GM23338 (cell line): ENCODE measurements at regions not wholly inside any gene's neighbourhood (a gene's known extent, or its start where the extent isn't known, plus 50 kb on each side); places are given as distances from the start of the nearest gene placed in this dataset.

ENCODE experiments used
- STAT1 ChIP-seq: IDR thresholded peaks from one replicate; pipeline ENCODE4 v1.6.1; 2016; ENCODE audit warnings: antibody characterized with exemption; ENCODE audit not compliant: unreplicated experiment
- TF ChIP-seq, protein P1 (sequence below), 2 experiments: fragments of 200-600 bp in 1 of 2; sonication (generic) in 1 of 2; conservative IDR thresholded peaks; 2 replicates each; pipeline versions ENCODE4 v1.5.1 to v1.6.1; 2016 to 2017; ENCODE audit warnings: antibody characterized with exemption in 2 of 2, low read depth in 2 of 2, mild to moderate bottlenecking in 2 of 2, moderate library complexity in 1 of 2

DNA sequence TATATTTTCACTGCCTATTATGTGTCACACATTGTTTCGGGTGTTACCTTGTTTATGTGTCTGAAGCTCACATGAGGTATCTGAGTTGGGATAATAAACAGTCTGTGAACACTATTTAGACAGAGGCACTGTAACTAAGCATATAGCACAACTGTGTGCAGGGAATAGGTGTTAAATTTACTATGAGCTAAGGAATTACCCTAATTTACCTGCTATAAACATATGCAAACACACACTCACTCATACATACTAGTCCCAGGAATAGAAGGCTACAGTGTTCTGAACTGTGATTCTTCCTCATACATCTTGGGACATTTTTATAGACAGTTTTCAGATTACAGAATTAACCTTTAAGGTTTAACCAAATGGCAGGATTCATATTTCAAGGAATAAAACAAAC lies 127.6 kb upstream of the SPANXN4 start:
- TF ChIP-seq, protein P1, sequence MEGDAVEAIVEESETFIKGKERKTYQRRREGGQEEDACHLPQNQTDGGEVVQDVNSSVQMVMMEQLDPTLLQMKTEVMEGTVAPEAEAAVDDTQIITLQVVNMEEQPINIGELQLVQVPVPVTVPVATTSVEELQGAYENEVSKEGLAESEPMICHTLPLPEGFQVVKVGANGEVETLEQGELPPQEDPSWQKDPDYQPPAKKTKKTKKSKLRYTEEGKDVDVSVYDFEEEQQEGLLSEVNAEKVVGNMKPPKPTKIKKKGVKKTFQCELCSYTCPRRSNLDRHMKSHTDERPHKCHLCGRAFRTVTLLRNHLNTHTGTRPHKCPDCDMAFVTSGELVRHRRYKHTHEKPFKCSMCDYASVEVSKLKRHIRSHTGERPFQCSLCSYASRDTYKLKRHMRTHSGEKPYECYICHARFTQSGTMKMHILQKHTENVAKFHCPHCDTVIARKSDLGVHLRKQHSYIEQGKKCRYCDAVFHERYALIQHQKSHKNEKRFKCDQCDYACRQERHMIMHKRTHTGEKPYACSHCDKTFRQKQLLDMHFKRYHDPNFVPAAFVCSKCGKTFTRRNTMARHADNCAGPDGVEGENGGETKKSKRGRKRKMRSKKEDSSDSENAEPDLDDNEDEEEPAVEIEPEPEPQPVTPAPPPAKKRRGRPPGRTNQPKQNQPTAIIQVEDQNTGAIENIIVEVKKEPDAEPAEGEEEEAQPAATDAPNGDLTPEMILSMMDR (conservative IDR thresholded peaks at IDR 0.05; ENCODE audit: low read depth in 2 of 2): no peak
- TF ChIP-seq STAT1: no peak
